Stomach smooth muscle (tissue), 2 donors: ENCODE measurements at regions not wholly inside any gene's neighbourhood (a gene's known extent, or its start where the extent isn't known, plus 50 kb on each side); places are given as distances from the start of the nearest gene placed in this dataset.

Experiments used
- H3K27ac ChIP-seq: one replicate; pipeline ENCODE4 v1.7.0; 2013; ENCODE audit warnings: mild to moderate bottlenecking, low read length, inconsistent platforms
- H3K27me3 ChIP-seq, 2 donors: one replicate each; pipeline ENCODE4 v1.7.0; 2013; ENCODE audit warnings: low read length in 2 of 2; ENCODE audit not compliant: insufficient read depth in 2 of 2, control insufficient read depth in 1 of 2
- H3K36me3 ChIP-seq, 2 donors: one replicate each; pipeline ENCODE4 v1.7.0; 2013; ENCODE audit warnings: low read length in 2 of 2; ENCODE audit not compliant: control insufficient read depth in 2 of 2, insufficient read depth in 2 of 2
- H3K4me1 ChIP-seq: one replicate; pipeline ENCODE4 v1.7.0; 2013; ENCODE audit warnings: low read length; ENCODE audit not compliant: control insufficient read depth, insufficient read depth
- H3K4me3 ChIP-seq, 2 donors: one replicate each; pipeline ENCODE4 v1.7.0; 2013; ENCODE audit warnings: low read length in 2 of 2
- H3K9ac ChIP-seq, 2 donors: one replicate each; pipeline ENCODE4 v1.7.0; 2013; ENCODE audit warnings: low read length in 2 of 2, mild to moderate bottlenecking in 1 of 2
- H3K9me3 ChIP-seq, 2 donors: one replicate each; pipeline ENCODE4 v1.7.0; 2013; ENCODE audit warnings: low read length in 2 of 2; ENCODE audit not compliant: control insufficient read depth in 2 of 2
- donor health status: healthy.
- donor health status: Pancreatic carcinoma.

DNA sequence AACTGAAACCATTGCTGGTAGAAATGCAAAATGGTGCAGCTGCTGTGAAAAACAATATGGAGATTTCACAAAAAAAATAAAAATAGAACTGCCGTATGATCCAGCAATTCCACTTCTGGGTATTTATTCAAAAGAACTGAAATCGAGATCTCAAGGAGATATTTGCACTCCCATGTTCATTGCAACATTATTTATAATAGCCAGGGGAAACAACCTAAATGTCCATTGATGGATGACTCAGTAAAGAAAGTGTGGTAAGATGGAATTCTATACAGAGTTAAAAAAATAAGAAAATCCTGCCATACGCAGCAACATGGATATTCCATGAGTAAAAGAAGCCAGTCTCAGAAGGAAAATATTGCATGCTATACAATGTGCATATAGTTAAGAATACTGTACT is 290.6 kb upstream of the GHITM start:
- no peak overlapping the region for H3K4me3 ChIP-seq
- H3K27ac ChIP-seq, result no peak overlapping the region
- H3K27me3 ChIP-seq, result no peaks in the 10 kb centered on the region
- H3K4me1 ChIP-seq, result no peaks in the 10 kb centered on the region
- no peaks in the 10 kb centered on the region for H3K9me3 ChIP-seq
- H3K9ac ChIP-seq, result no peak overlapping the region
- H3K36me3 ChIP-seq, result no peaks in the 10 kb centered on the region

- Histone ChIP-seq H3K4me3 (no peak overlapping the region), H3K4me1 (no peaks in the 10 kb centered on the region), H3K9ac (no peak overlapping the region), H3K27me3 (no peaks in the 10 kb centered on the region), H3K9me3 (no peaks in the 10 kb centered on the region), H3K36me3 (no peaks in the 10 kb centered on the region), H3K27ac (no peak overlapping the region)
Observed at GRCh38 chr10:83849150-83849549, 290.2 kb upstream of the GHITM start.

DNA sequence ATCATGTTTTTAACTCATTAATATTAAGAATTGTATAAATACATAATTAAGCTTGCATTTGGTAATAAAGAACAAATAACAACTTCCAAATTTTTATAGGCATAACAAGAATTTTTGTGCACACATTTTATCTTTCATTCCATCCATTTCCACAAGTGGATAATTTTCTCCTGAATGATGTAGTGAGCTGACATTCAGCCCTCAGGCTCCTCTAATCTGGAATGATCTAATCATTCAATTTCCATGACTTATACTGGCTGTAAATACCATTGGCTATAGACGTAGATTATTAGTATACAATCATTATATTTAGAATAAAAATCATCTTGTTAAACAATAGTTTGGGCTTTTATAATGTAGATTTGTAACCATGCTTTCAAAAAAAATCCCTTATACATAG is 287.2 kb upstream of the GHITM start:
- Histone ChIP-seq H3K4me3 (no peak overlapping the region), H3K9me3 (no peaks in the 10 kb centered on the region), H3K36me3 (no peaks in the 10 kb centered on the region), H3K27me3 (no peaks in the 10 kb centered on the region), H3K27ac (no peak overlapping the region), H3K4me1 (no peaks in the 10 kb centered on the region), H3K9ac (no peak overlapping the region)

GRCh38 chr10:83862723-83863122 is 276.6 kb upstream of the GHITM start:
- Histone ChIP-seq H3K36me3 (no peaks in the 10 kb centered on the region), H3K9ac (no peak overlapping the region), H3K27me3 (no peaks in the 10 kb centered on the region), H3K9me3 (peaks cover 0 to 2% of the 10 kb centered on the region in 2 donors), H3K27ac (no peak overlapping the region), H3K4me1 (no peaks in the 10 kb centered on the region), H3K4me3 (no peak overlapping the region)

DNA sequence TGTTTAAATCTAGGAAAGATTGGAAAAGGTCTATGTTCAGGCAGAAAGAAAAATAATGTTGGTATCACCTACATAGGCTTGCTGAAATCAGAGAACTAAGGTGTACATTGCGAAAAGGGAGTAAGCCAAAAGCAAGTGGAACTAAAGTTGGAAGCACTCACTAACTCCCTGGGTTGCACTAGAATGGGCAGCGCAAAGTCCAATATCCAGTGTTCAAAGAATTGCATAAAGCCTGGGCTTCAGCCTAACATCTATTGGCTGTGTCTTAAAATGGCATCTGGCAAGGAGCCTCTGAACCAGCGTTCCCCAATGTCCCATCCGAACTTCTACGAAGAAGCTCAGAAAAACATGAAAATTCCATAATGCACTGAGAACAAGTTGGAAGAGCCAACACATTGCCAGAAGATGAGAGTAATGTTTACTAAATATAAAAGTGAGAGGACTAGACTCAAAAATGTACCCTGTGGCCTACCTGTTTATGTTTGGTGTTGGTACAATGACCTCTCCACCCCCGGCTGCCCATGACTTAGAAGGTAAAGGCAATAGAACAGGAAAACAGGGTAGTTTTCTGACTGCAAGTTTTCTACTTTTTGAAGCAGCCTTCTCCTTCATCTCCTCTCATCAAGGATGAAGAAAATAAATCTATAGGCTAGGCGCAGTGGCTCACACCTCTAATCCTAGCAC is 275.9 kb upstream of the GHITM start:
- Histone ChIP-seq H3K9me3 (peaks cover 0 to 2% of the 10 kb centered on the region in 2 donors), H3K27ac (no peak overlapping the region), H3K36me3 (no peaks in the 10 kb centered on the region), H3K4me1 (no peaks in the 10 kb centered on the region), H3K4me3 (no peak overlapping the region), H3K27me3 (no peaks in the 10 kb centered on the region), H3K9ac (no peak overlapping the region)

GRCh38 chr10:83869898-83870297 is 269.4 kb upstream of the GHITM start:
- Histone ChIP-seq H3K27me3 (no peaks in the 10 kb centered on the region), H3K36me3 (no peaks in the 10 kb centered on the region), H3K4me1 (peaks cover 3% of the 10 kb centered on the region), H3K27ac (no peak overlapping the region), H3K9me3 (no peaks in the 10 kb centered on the region), H3K9ac (no peak overlapping the region), H3K4me3 (no peak overlapping the region)

GRCh38 chr10:83871187-83872081 is 267.9 kb upstream of the GHITM start:
- H3K9me3 ChIP-seq, result no peaks in the 10 kb centered on the region
- H3K27me3 ChIP-seq, result no peaks in the 10 kb centered on the region
- no peaks in the 10 kb centered on the region for H3K36me3 ChIP-seq
- H3K9ac ChIP-seq, result no peak overlapping the region
- no peak overlapping the region for H3K4me3 ChIP-seq
- no peak overlapping the region for H3K27ac ChIP-seq
- H3K4me1 ChIP-seq, result peaks cover 3% of the 10 kb centered on the region

GRCh38 chr10:83880252-83880791 is 259.0 kb upstream of the GHITM start:
- no peaks in the 10 kb centered on the region for H3K9me3 ChIP-seq
- H3K27me3 ChIP-seq, result no peaks in the 10 kb centered on the region
- no peak overlapping the region for H3K4me3 ChIP-seq
- H3K27ac ChIP-seq, result no peak overlapping the region
- no peak overlapping the region for H3K9ac ChIP-seq
- no peaks in the 10 kb centered on the region for H3K36me3 ChIP-seq
- H3K4me1 ChIP-seq, result peaks cover 6% of the 10 kb centered on the region

GRCh38 chr10:83881661-83882060 is 257.6 kb upstream of the GHITM start:
- no peaks in the 10 kb centered on the region for H3K27me3 ChIP-seq
- no peak overlapping the region for H3K27ac ChIP-seq

GRCh38 chr10:83886871-83887270 is 252.4 kb upstream of the GHITM start:
- H3K27ac ChIP-seq, result no peak overlapping the region
- no peak overlapping the region for H3K4me3 ChIP-seq
- no peaks in the 10 kb centered on the region for H3K9me3 ChIP-seq
- H3K9ac ChIP-seq, result no peak overlapping the region
- no peaks in the 10 kb centered on the region for H3K36me3 ChIP-seq
- H3K4me1 ChIP-seq, result peaks cover 4% of the 10 kb centered on the region
- no peaks in the 10 kb centered on the region for H3K27me3 ChIP-seq

More at GRCh38 chr10:83881661-83882060, 257.6 kb upstream of the GHITM start:
- H3K4me1 ChIP-seq, result peaks cover 6% of the 10 kb centered on the region
- H3K9me3 ChIP-seq, result no peaks in the 10 kb centered on the region
- no peak overlapping the region for H3K9ac ChIP-seq
- no peak overlapping the region for H3K4me3 ChIP-seq
- no peaks in the 10 kb centered on the region for H3K36me3 ChIP-seq
